ENCODE measurements at regions not wholly inside any gene's neighbourhood (a gene's known extent, or its start where the extent isn't known, plus 50 kb on each side); places are given as distances from the start of the nearest gene placed in this dataset.

- DNase-seq = no peak
- Histone ChIP-seq H3K9me3 (ENCODE audit: control insufficient read depth, low read length) (no peaks in the 10 kb centered on the region), H3K4me1 (ENCODE audit: control insufficient read depth, insufficient read depth, low read length) (no peaks in the 10 kb centered on the region), H3K27me3 (ENCODE audit: control insufficient read depth, insufficient read depth, low read length, poor library complexity, severe bottlenecking) (no peaks in the 10 kb centered on the region), H3K4me3 (ENCODE audit: low read length) (no peak overlapping the region), H3K36me3 (ENCODE audit: control insufficient read depth, insufficient read depth, low read length) (no peaks in the 10 kb centered on the region), H3K27ac (ENCODE audit: low read depth, low read length) (no peak overlapping the region), H3K9ac (ENCODE audit: extremely low read depth, low read length, poor library complexity, severe bottlenecking) (no peak overlapping the region)
- H3K4me1 Mint-ChIP-seq = peaks cover 21% of the 10 kb centered on the region
- no peaks in the 10 kb centered on the region for H3K9me3 Mint-ChIP-seq
- TF ChIP-seq CTCF (conservative IDR thresholded peaks at IDR 0.05) = peak; percentile 64
- no peak overlapping the region for H3K27ac Mint-ChIP-seq
- no peaks in the 10 kb centered on the region for H3K36me3 Mint-ChIP-seq (ENCODE audit: low read depth)
- H3K27me3 Mint-ChIP-seq (ENCODE audit: insufficient read depth) = no peaks in the 10 kb centered on the region
- no peak overlapping the region for H3K4me3 Mint-ChIP-seq
Measured at GRCh38 chr1:178572604-178573003, 59.7 kb downstream of the TEX35 start.

GRCh38 chr1:178573330-178573729, 60.4 kb downstream of the TEX35 start:
- peak overlapping the region; percentile 48 for H3K27ac Mint-ChIP-seq
- no peak for DNase-seq
- no peaks in the 10 kb centered on the region for H3K36me3 Mint-ChIP-seq (ENCODE audit: low read depth)
- no peaks in the 10 kb centered on the region for H3K4me1 ChIP-seq (ENCODE audit: control insufficient read depth, insufficient read depth, low read length)
- 80% methylated on average over 3 of the region's 3 CpGs; no CpG with 5 or more reads in 1 of the 2 experiments for WGBS, 2 experiments (ENCODE audit: insufficient coverage in 1 of 2, insufficient read length in 1 of 2)
- no peaks in the 10 kb centered on the region for H3K9me3 ChIP-seq (ENCODE audit: control insufficient read depth, low read length)
- no peak overlapping the region for H3K4me3 ChIP-seq (ENCODE audit: low read length)
- no peaks in the 10 kb centered on the region for H3K9me3 Mint-ChIP-seq
- no peaks in the 10 kb centered on the region for H3K27me3 Mint-ChIP-seq (ENCODE audit: insufficient read depth)
- TF ChIP-seq CTCF (conservative IDR thresholded peaks at IDR 0.05) = no peak
- H3K27ac ChIP-seq (ENCODE audit: low read depth, low read length) = no peak overlapping the region
- H3K36me3 ChIP-seq (ENCODE audit: control insufficient read depth, insufficient read depth, low read length) = no peaks in the 10 kb centered on the region
- H3K27me3 ChIP-seq (ENCODE audit: control insufficient read depth, insufficient read depth, low read length, poor library complexity, severe bottlenecking) = peaks cover 5% of the 10 kb centered on the region
- peaks cover 21% of the 10 kb centered on the region for H3K4me1 Mint-ChIP-seq
- H3K4me3 Mint-ChIP-seq = no peak overlapping the region
- H3K9ac ChIP-seq (ENCODE audit: extremely low read depth, low read length, poor library complexity, severe bottlenecking) = no peak overlapping the region

- Mint-ChIP-seq H3K27ac (no peak overlapping the region), H3K36me3 (ENCODE audit: low read depth) (no peaks in the 10 kb centered on the region), H3K4me1 (peaks cover 21% of the 10 kb centered on the region), H3K27me3 (ENCODE audit: insufficient read depth) (no peaks in the 10 kb centered on the region), H3K9me3 (no peaks in the 10 kb centered on the region), H3K4me3 (no peak overlapping the region)
- H3K4me3 ChIP-seq (ENCODE audit: low read length) = no peak overlapping the region
- peaks cover 5% of the 10 kb centered on the region for H3K27me3 ChIP-seq (ENCODE audit: control insufficient read depth, insufficient read depth, low read length, poor library complexity, severe bottlenecking)
- no peak for DNase-seq
- no peak for TF ChIP-seq CTCF (conservative IDR thresholded peaks at IDR 0.05)
- 94 to 100% methylated on average over 1 to 2 of the region's 2 CpGs for WGBS, 2 experiments (ENCODE audit: insufficient coverage in 1 of 2, insufficient read length in 1 of 2)
- no peaks in the 10 kb centered on the region for H3K9me3 ChIP-seq (ENCODE audit: control insufficient read depth, low read length)
- H3K4me1 ChIP-seq (ENCODE audit: control insufficient read depth, insufficient read depth, low read length) = no peaks in the 10 kb centered on the region
- no peak overlapping the region for H3K9ac ChIP-seq (ENCODE audit: extremely low read depth, low read length, poor library complexity, severe bottlenecking)
- H3K36me3 ChIP-seq (ENCODE audit: control insufficient read depth, insufficient read depth, low read length) = no peaks in the 10 kb centered on the region
- no peak overlapping the region for H3K27ac ChIP-seq (ENCODE audit: low read depth, low read length)
Measured at GRCh38 chr1:178574345-178574744, 61.4 kb downstream of the TEX35 start.
